ENCODE measurements at regions not wholly inside any gene's neighbourhood (a gene's known extent, or its start where the extent isn't known, plus 50 kb on each side); places are given as distances from the start of the nearest gene placed in this dataset.

DNA sequence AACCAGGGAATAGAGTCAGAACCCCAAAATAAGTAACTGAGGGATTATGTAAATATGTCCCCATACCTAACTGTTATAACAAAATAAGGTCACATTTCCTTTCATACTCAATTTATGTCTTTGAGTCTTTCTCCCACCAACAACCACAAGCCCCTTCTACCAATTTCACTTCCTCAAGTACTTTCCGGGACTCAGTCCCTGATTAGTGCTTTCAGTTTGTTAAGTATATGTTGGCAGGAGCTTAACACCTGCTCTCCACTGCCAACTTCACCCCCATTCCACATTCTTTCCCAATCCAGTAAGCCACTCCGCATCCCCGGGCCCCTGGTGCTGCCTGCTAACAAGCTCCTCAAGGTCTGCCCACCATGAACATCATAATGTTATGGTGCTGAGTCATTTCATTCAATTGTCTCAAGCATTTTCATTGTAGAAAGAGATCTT, 71.3 kb upstream of the SPRY1 start (continued):
- peak; percentile 65 for TF ChIP-seq BMI1 (IDR thresholded peaks at IDR 0.05; ENCODE audit: borderline replicate concordance)
- no peak for TF ChIP-seq STAT3 (IDR thresholded peaks at IDR 0.05; ENCODE audit: low read depth, low read length)
- peak; percentile 87 for TF ChIP-seq IRF4 (IDR thresholded peaks at IDR 0.05; ENCODE audit: low read depth, low read length)
- TF ChIP-seq DPF2 (IDR thresholded peaks at IDR 0.05), result peak; percentile 96
- no peak for TF ChIP-seq SUZ12 (IDR thresholded peaks at IDR 0.05; ENCODE audit: unreplicated experiment)
- TF ChIP-seq FOXK2 (IDR thresholded peaks at IDR 0.05), result no peak
- TF ChIP-seq KDM1A (IDR thresholded peaks at IDR 0.05; ENCODE audit: borderline replicate concordance), result no peak
- TF ChIP-seq, protein P1, sequence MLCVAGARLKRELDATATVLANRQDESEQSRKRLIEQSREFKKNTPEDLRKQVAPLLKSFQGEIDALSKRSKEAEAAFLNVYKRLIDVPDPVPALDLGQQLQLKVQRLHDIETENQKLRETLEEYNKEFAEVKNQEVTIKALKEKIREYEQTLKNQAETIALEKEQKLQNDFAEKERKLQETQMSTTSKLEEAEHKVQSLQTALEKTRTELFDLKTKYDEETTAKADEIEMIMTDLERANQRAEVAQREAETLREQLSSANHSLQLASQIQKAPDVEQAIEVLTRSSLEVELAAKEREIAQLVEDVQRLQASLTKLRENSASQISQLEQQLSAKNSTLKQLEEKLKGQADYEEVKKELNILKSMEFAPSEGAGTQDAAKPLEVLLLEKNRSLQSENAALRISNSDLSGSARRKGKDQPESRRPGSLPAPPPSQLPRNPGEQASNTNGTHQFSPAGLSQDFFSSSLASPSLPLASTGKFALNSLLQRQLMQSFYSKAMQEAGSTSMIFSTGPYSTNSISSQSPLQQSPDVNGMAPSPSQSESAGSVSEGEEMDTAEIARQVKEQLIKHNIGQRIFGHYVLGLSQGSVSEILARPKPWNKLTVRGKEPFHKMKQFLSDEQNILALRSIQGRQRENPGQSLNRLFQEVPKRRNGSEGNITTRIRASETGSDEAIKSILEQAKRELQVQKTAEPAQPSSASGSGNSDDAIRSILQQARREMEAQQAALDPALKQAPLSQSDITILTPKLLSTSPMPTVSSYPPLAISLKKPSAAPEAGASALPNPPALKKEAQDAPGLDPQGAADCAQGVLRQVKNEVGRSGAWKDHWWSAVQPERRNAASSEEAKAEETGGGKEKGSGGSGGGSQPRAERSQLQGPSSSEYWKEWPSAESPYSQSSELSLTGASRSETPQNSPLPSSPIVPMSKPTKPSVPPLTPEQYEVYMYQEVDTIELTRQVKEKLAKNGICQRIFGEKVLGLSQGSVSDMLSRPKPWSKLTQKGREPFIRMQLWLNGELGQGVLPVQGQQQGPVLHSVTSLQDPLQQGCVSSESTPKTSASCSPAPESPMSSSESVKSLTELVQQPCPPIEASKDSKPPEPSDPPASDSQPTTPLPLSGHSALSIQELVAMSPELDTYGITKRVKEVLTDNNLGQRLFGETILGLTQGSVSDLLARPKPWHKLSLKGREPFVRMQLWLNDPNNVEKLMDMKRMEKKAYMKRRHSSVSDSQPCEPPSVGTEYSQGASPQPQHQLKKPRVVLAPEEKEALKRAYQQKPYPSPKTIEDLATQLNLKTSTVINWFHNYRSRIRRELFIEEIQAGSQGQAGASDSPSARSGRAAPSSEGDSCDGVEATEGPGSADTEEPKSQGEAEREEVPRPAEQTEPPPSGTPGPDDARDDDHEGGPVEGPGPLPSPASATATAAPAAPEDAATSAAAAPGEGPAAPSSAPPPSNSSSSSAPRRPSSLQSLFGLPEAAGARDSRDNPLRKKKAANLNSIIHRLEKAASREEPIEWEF (IDR thresholded peaks at IDR 0.05; ENCODE audit: insufficient replicate concordance, low read depth, low read length), result no peak
- TF ChIP-seq MEF2B (IDR thresholded peaks at IDR 0.05; ENCODE audit: partially characterized antibody, poor library complexity, severe bottlenecking), result peak; percentile 65
- TF ChIP-seq, protein P2, sequence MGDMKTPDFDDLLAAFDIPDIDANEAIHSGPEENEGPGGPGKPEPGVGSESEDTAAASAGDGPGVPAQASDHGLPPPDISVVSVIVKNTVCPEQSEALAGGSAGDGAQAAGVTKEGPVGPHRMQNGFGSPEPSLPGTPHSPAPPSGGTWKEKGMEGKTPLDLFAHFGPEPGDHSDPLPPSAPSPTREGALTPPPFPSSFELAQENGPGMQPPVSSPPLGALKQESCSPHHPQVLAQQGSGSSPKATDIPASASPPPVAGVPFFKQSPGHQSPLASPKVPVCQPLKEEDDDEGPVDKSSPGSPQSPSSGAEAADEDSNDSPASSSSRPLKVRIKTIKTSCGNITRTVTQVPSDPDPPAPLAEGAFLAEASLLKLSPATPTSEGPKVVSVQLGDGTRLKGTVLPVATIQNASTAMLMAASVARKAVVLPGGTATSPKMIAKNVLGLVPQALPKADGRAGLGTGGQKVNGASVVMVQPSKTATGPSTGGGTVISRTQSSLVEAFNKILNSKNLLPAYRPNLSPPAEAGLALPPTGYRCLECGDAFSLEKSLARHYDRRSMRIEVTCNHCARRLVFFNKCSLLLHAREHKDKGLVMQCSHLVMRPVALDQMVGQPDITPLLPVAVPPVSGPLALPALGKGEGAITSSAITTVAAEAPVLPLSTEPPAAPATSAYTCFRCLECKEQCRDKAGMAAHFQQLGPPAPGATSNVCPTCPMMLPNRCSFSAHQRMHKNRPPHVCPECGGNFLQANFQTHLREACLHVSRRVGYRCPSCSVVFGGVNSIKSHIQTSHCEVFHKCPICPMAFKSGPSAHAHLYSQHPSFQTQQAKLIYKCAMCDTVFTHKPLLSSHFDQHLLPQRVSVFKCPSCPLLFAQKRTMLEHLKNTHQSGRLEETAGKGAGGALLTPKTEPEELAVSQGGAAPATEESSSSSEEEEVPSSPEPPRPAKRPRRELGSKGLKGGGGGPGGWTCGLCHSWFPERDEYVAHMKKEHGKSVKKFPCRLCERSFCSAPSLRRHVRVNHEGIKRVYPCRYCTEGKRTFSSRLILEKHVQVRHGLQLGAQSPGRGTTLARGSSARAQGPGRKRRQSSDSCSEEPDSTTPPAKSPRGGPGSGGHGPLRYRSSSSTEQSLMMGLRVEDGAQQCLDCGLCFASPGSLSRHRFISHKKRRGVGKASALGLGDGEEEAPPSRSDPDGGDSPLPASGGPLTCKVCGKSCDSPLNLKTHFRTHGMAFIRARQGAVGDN (IDR thresholded peaks at IDR 0.05), result no peak
- TF ChIP-seq ATF7 (IDR thresholded peaks at IDR 0.05; ENCODE audit: low read depth), result peak; percentile 60; the same call in 1 of the 2 replicates
- TF ChIP-seq SMAD5 (IDR thresholded peaks at IDR 0.05; ENCODE audit: low read depth), result no peak
- no peak for TF ChIP-seq SIX5 (IDR thresholded peaks at IDR 0.05; ENCODE audit: low read depth, low read length, severe bottlenecking)
- TF ChIP-seq, protein P3, sequence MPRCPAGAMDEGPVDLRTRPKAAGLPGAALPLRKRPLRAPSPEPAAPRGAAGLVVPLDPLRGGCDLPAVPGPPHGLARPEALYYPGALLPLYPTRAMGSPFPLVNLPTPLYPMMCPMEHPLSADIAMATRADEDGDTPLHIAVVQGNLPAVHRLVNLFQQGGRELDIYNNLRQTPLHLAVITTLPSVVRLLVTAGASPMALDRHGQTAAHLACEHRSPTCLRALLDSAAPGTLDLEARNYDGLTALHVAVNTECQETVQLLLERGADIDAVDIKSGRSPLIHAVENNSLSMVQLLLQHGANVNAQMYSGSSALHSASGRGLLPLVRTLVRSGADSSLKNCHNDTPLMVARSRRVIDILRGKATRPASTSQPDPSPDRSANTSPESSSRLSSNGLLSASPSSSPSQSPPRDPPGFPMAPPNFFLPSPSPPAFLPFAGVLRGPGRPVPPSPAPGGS (IDR thresholded peaks at IDR 0.05; ENCODE audit: borderline replicate concordance, insufficient read depth, low read depth, low read length, poor library complexity, severe bottlenecking), result peak; percentile 31
- peak; percentile 77; the same call in 1 of the 2 replicates for TF ChIP-seq MEF2A (IDR thresholded peaks at IDR 0.05; ENCODE audit: insufficient read depth, low read depth, low read length)
- TF ChIP-seq ZSCAN29 (IDR thresholded peaks at IDR 0.05), result no peak
- TF ChIP-seq, protein P4, sequence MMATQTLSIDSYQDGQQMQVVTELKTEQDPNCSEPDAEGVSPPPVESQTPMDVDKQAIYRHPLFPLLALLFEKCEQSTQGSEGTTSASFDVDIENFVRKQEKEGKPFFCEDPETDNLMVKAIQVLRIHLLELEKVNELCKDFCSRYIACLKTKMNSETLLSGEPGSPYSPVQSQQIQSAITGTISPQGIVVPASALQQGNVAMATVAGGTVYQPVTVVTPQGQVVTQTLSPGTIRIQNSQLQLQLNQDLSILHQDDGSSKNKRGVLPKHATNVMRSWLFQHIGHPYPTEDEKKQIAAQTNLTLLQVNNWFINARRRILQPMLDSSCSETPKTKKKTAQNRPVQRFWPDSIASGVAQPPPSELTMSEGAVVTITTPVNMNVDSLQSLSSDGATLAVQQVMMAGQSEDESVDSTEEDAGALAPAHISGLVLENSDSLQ (IDR thresholded peaks at IDR 0.05), result no peak
